Neuron (in vitro differentiated cells): ENCODE measurements at regions not wholly inside any gene's neighbourhood (a gene's known extent, or its start where the extent isn't known, plus 50 kb on each side); places are given as distances from the start of the nearest gene placed in this dataset.

Experiments used
- H2AFZ ChIP-seq: one replicate; pipeline ENCODE4 v1.6.1; 2013; ENCODE audit warnings: low read depth, mild to moderate bottlenecking, inconsistent platforms, low read length, moderate library complexity
- H3K27me3 ChIP-seq: one replicate; pipeline ENCODE4 v1.6.1; 2013; ENCODE audit warnings: low read length; ENCODE audit not compliant: insufficient read depth
- H3K36me3 ChIP-seq: one replicate; pipeline ENCODE4 v1.6.1; 2013; ENCODE audit warnings: low read length; ENCODE audit not compliant: insufficient read depth
- H3K4me1 ChIP-seq: one replicate; pipeline ENCODE4 v1.6.1; 2013; ENCODE audit warnings: low read length; ENCODE audit not compliant: insufficient read depth
- H3K4me3 ChIP-seq: 2 replicates; pipeline ENCODE4 v1.5.1; 2013; ENCODE audit warnings: mild to moderate bottlenecking, low read length, moderate library complexity
- H3K9me3 ChIP-seq: one replicate; pipeline ENCODE4 v1.6.1; 2013; ENCODE audit warnings: low read length

- Histone ChIP-seq H3K4me3 (no peak overlapping the region), H3K4me1 (no peaks in the 10 kb centered on the region), H3K36me3 (no peaks in the 10 kb centered on the region), H2AFZ (no peak overlapping the region), H3K27me3 (no peaks in the 10 kb centered on the region), H3K9me3 (no peaks in the 10 kb centered on the region)
These were observed 227.0 kb downstream of the DTHD1 start for GRCh38 chr4:36508394-36508793.

- no peak overlapping the region for H3K4me3 ChIP-seq
- no peak overlapping the region for H2AFZ ChIP-seq
- no peaks in the 10 kb centered on the region for H3K4me1 ChIP-seq
- no peaks in the 10 kb centered on the region for H3K9me3 ChIP-seq
- H3K27me3 ChIP-seq = no peaks in the 10 kb centered on the region
- no peaks in the 10 kb centered on the region for H3K36me3 ChIP-seq
These were observed 228.4 kb downstream of the DTHD1 start for GRCh38 chr4:36509845-36510244.

DNA sequence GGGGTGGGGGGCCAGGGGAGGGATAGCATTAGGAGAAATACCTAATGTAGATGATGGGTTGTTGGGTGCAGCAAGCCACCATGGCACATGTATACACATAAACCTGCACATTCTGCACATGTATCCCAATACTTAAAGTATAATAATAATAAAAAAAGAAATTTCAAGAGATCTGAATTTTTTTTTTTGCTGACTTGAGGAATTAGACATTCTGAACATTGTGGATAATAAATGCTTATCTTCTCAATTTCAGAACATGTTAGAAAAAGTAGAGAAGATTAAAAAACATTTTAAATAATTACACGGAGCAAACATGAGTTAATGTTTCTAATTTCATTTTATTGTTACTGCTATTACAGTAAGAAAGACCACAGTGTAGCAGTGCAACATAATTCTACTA, 230.4 kb downstream of the DTHD1 start:
- Histone ChIP-seq H3K4me3 (no peak overlapping the region), H2AFZ (no peak overlapping the region), H3K4me1 (no peaks in the 10 kb centered on the region), H3K9me3 (no peaks in the 10 kb centered on the region), H3K36me3 (no peaks in the 10 kb centered on the region), H3K27me3 (no peaks in the 10 kb centered on the region)

GRCh38 chr4:36516522-36517095, 235.2 kb downstream of the DTHD1 start:
- Histone ChIP-seq H3K4me3 (no peak overlapping the region), H3K9me3 (no peaks in the 10 kb centered on the region), H3K4me1 (no peaks in the 10 kb centered on the region), H2AFZ (no peak overlapping the region), H3K36me3 (no peaks in the 10 kb centered on the region), H3K27me3 (no peaks in the 10 kb centered on the region)

DNA sequence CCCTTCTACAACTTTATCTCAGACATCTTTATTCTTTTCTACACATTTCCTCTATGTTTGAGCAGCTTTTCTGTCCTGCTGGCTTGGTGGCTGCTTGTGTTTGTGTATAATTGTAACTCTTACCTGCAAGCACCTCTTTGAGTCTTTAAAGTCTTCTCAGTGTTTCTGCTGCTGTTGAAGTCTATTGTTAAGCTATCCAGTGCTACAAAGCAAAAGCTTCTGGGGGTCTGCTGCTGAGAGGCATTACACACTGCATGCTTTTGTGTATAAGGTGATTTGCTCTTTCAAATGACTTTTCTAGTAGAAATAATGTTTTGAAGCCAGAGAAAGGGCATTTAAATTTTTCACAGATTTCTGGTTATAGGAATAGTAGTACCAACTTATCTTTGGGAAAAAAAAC, 241.8 kb downstream of the DTHD1 start:
- H2AFZ ChIP-seq = no peak overlapping the region
- H3K4me3 ChIP-seq = no peak overlapping the region
- H3K27me3 ChIP-seq = no peaks in the 10 kb centered on the region
- H3K4me1 ChIP-seq = no peaks in the 10 kb centered on the region
- H3K9me3 ChIP-seq = no peaks in the 10 kb centered on the region
- H3K36me3 ChIP-seq = no peaks in the 10 kb centered on the region

- Histone ChIP-seq H2AFZ (no peak overlapping the region), H3K27me3 (no peaks in the 10 kb centered on the region), H3K36me3 (no peaks in the 10 kb centered on the region), H3K4me3 (no peak overlapping the region), H3K9me3 (no peaks in the 10 kb centered on the region), H3K4me1 (no peaks in the 10 kb centered on the region)
These were observed 251.4 kb downstream of the DTHD1 start for GRCh38 chr4:36532670-36533379.

DNA sequence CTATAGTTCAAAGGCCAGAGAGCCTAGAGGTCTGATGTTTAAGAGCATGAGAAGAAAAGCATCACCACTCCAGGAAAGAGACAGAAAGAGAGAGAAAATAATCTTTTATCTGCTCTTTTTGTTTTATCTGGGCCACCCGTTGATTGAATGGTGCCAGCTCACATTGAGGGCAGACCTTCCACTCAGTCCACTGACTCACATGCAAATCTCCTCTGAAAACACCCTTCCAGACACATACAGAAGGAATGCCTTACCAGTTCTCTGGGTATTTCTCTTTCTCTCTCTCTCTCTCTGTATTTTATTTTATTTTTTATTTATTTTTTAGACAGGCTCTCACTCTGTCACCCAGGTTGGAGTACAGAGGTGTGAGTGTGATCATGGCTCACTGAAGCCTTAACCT, 252.5 kb downstream of the DTHD1 start:
- Histone ChIP-seq H3K4me3 (no peak overlapping the region), H3K4me1 (no peaks in the 10 kb centered on the region), H3K9me3 (no peaks in the 10 kb centered on the region), H3K27me3 (no peaks in the 10 kb centered on the region), H2AFZ (no peak overlapping the region), H3K36me3 (no peaks in the 10 kb centered on the region)

- no peaks in the 10 kb centered on the region for H3K27me3 ChIP-seq
These were observed 266.0 kb downstream of the DTHD1 start for GRCh38 chr4:36547383-36547782.

DNA sequence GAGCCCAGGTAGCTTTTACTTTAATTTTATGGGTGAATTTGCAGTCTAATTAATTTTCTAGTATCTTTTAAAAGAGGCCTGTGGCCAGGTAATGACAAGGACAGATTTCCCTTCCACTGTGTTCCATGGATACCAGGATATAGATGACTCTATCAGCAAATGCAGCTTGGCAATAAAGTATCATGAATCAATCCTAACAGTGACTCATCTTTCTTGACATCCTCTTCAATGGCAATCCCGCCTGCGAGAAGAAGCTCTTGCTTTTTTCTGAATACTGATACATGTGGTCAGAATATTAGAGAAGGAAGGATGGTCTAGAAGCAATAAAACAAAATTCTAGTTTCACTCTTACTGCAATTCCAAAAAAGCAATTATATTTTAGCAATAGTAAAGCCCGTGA, 267.8 kb downstream of the DTHD1 start:
- H3K27me3 ChIP-seq = no peaks in the 10 kb centered on the region
- H3K4me1 ChIP-seq = no peaks in the 10 kb centered on the region
- no peaks in the 10 kb centered on the region for H3K36me3 ChIP-seq
- no peak overlapping the region for H2AFZ ChIP-seq
- H3K4me3 ChIP-seq = no peak overlapping the region
- no peaks in the 10 kb centered on the region for H3K9me3 ChIP-seq

More at GRCh38 chr4:36547383-36547782, 266.0 kb downstream of the DTHD1 start:
- no peaks in the 10 kb centered on the region for H3K9me3 ChIP-seq
- no peak overlapping the region for H2AFZ ChIP-seq
- H3K36me3 ChIP-seq = no peaks in the 10 kb centered on the region
- H3K4me1 ChIP-seq = no peaks in the 10 kb centered on the region
- no peak overlapping the region for H3K4me3 ChIP-seq

- no peaks in the 10 kb centered on the region for H3K4me1 ChIP-seq
- no peak overlapping the region for H3K4me3 ChIP-seq
- H3K36me3 ChIP-seq = no peaks in the 10 kb centered on the region
- no peak overlapping the region for H2AFZ ChIP-seq
- H3K9me3 ChIP-seq = no peaks in the 10 kb centered on the region
- H3K27me3 ChIP-seq = no peaks in the 10 kb centered on the region
These were observed 268.6 kb downstream of the DTHD1 start for GRCh38 chr4:36549992-36550391.

DNA sequence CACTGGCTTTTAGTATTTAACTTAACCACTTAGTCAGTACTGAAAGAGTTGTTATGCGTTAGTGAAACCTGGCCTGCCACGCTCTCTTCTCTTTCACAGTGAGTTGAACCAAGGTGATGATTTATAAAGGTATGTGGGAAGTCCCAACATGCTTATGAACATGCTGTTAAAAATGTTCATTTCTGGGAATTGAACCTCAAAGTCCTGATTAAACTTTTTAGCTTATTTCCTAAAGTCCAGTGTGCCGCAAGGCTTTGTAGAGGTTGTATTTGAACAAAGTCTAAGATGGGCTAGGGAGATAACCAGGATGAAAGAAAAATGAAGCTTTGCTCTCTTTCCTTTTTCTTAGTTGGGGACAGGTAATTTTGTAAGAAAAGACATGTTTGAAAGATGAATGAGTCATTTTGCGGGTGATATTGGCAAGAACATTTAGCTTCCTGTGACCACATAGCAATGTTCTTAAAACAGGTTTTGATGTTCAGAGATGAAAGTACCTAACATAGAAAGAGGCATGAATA, 270.3 kb downstream of the DTHD1 start:
- no peaks in the 10 kb centered on the region for H3K36me3 ChIP-seq
- no peak overlapping the region for H2AFZ ChIP-seq
- H3K9me3 ChIP-seq = no peaks in the 10 kb centered on the region
- no peaks in the 10 kb centered on the region for H3K27me3 ChIP-seq
- H3K4me1 ChIP-seq = no peaks in the 10 kb centered on the region
- no peak overlapping the region for H3K4me3 ChIP-seq

DNA sequence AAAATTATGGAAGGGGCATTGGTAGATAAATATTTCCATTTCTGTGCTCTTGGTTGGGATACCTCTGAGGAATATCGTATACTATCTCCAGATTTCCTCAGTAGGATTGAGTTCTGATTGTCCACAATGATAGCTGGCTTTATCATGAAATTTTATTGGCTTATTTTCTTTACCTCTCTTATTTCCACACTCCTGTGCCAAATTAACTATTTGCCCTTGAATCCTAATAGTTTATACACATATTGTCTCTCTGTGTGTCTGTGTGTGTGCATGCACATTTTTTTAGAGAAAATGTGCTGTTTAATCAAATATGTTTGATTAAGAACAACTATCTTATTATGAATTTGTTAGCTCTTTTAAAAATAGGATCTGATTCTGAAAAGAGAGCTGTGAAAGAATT, 271.6 kb downstream of the DTHD1 start:
- Histone ChIP-seq H2AFZ (no peak overlapping the region), H3K27me3 (no peaks in the 10 kb centered on the region), H3K4me1 (no peaks in the 10 kb centered on the region), H3K4me3 (no peak overlapping the region), H3K36me3 (no peaks in the 10 kb centered on the region), H3K9me3 (no peaks in the 10 kb centered on the region)

DNA sequence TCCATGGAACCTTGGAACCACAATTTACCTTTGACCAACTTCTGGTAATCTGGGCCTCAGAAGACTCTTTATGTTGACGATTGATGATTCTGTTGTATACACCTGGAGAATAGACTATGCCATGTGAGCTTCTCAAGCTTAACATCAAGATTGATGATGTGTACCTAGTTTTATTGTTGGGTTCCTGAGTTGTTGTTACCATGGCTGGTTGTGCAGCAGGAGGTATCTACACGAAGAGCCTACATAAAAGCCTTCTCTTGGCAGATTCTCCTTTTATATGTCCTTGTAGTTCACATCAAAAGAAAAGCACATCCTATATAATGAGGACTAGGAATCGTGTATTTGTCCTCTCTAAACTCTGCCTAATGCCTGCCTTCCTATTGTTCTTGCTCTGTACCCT, 272.0 kb downstream of the DTHD1 start:
- Histone ChIP-seq H3K27me3 (no peaks in the 10 kb centered on the region), H3K4me1 (no peaks in the 10 kb centered on the region), H3K4me3 (no peak overlapping the region), H3K9me3 (no peaks in the 10 kb centered on the region), H3K36me3 (no peaks in the 10 kb centered on the region), H2AFZ (no peak overlapping the region)

GRCh38 chr4:36556984-36557383, 275.6 kb downstream of the DTHD1 start:
- H3K4me3 ChIP-seq = no peak overlapping the region
- no peak overlapping the region for H2AFZ ChIP-seq
- no peaks in the 10 kb centered on the region for H3K36me3 ChIP-seq
- no peaks in the 10 kb centered on the region for H3K9me3 ChIP-seq
- H3K4me1 ChIP-seq = no peaks in the 10 kb centered on the region
- H3K27me3 ChIP-seq = no peaks in the 10 kb centered on the region
